SK-N-SH (cell line): ENCODE measurements at regions not wholly inside any gene's neighbourhood (a gene's known extent, or its start where the extent isn't known, plus 50 kb on each side); places are given as distances from the start of the nearest gene placed in this dataset.

Experiments
- CTCF ChIP-seq: fragments of 200-600 bp; sonication (generic); IDR thresholded peaks from 2 replicates; pipeline ENCODE4 v1.6.1; 2017; ENCODE audit warnings: antibody characterized with exemption, mild to moderate bottlenecking, moderate library complexity
- ELF1 ChIP-seq: IDR thresholded peaks from 2 replicates; pipeline ENCODE4 v1.4.0; 2012
- GABPA ChIP-seq: IDR thresholded peaks from 2 replicates; pipeline ENCODE4 v1.4.0; 2012; ENCODE audit warnings: low read depth, mild to moderate bottlenecking
- MXI1 ChIP-seq: IDR thresholded peaks from 2 replicates; pipeline ENCODE4 v1.6.1; 2012; ENCODE audit warnings: mild to moderate bottlenecking, low read depth, low read length, improper control_type of control experiment
- NFIC ChIP-seq: IDR thresholded peaks from 2 replicates; pipeline ENCODE4 v1.4.0; 2012; ENCODE audit warnings: borderline replicate concordance
- NRF1 ChIP-seq: IDR thresholded peaks from 2 replicates; pipeline ENCODE4 v1.6.1; 2012; ENCODE audit warnings: low read depth, mild to moderate bottlenecking, low read length
- RAD21 ChIP-seq: IDR thresholded peaks from 2 replicates; pipeline ENCODE4 v1.6.1; 2012; ENCODE audit warnings: mild to moderate bottlenecking, low read length
- REST ChIP-seq: IDR thresholded peaks from 2 replicates; pipeline ENCODE4 v1.6.1; 2012; ENCODE audit warnings: mild to moderate bottlenecking, low read depth, low read length, moderate library complexity
- SIN3A ChIP-seq: IDR thresholded peaks from 2 replicates; pipeline ENCODE4 v1.6.1; 2012; ENCODE audit warnings: low read depth, mild to moderate bottlenecking, low read length, moderate library complexity, borderline replicate concordance
- TAF1 ChIP-seq: IDR thresholded peaks from 2 replicates; pipeline ENCODE4 v1.6.1; 2012; ENCODE audit warnings: low read depth, mild to moderate bottlenecking, low read length, moderate library complexity, borderline replicate concordance

GRCh38 chr1:55316947-55317662 lies 101.9 kb upstream of the USP24 start:
- TF ChIP-seq CTCF (no peak), GABPA (no peak), RAD21 (no peak), SIN3A (no peak), NFIC (no peak), MXI1 (no peak), REST (no peak), TAF1 (no peak), NRF1 (no peak), ELF1 (no peak)
